ENCODE measurements at regions not wholly inside any gene's neighbourhood (a gene's known extent, or its start where the extent isn't known, plus 50 kb on each side); places are given as distances from the start of the nearest gene placed in this dataset.

DNA sequence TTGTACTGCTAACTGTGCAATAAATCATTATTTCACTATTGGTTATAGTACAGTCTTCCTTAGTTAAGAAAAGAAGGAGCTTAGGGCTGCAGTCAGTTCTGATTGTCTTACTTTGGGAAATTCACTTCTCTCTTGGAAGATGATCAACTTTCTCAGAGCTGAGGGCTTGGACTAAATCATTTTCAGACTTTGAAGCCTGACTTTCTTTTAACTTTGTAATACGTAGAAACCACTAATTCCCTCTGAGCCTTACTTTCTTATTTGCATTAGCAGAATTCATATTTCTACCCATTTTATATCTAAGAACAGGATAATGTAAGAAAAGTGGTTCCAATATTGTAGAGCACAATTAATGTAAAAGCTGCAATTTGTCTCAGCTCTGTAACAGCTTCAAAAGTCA, 386.4 kb downstream of the TRIB2 start:
- H3K4me1 Mint-ChIP-seq = no peaks in the 10 kb centered on the region
- CTCF ChIA-PET = no interaction called here
- H3K27me3 Mint-ChIP-seq = no peaks in the 10 kb centered on the region
- no peaks in the 10 kb centered on the region for H3K36me3 Mint-ChIP-seq (ENCODE audit: low read depth)
- no peak overlapping the region for H3K4me3 Mint-ChIP-seq
- no peak overlapping the region for H3K27ac Mint-ChIP-seq
- no peak for DNase-seq
- no peaks in the 10 kb centered on the region for H3K9me3 Mint-ChIP-seq
- POLR2A ChIA-PET = no interaction called here

DNA sequence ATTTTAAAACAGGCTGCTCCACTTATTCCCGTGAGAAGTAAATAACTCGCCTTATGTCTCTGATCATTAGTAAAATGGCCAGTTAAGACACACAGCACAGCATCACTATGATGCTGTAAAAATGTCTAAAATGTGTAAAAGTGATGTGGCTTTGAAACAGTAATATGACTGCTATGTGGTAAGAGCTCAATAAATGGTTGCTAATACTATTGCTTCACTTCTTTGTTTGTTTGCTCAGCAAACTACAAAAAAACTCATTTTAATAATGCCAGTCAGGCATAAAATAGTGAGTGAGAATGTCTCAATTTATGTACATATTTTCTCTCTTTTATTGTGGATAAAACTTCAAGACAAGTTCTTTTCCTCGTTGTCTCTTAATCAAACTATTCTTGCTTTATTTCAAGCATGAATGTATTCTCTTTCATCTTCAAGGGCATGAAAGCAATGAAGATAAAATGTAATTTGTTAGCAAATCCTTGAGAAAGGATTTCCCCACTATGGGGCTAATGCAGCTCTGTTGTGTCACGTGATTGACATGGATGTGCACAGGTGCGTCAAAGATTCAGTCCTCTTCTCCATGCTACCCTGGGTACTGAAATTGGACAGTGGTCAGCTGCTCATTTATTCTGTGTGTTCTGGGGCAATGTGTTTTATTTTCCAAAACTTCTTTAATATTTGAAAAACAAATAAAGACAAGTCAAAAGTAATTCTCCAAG, 387.2 kb downstream of the TRIB2 start:
- Mint-ChIP-seq H3K36me3 (ENCODE audit: low read depth) (no peaks in the 10 kb centered on the region), H3K27ac (no peak overlapping the region), H3K4me1 (no peaks in the 10 kb centered on the region), H3K4me3 (no peak overlapping the region), H3K9me3 (no peaks in the 10 kb centered on the region), H3K27me3 (no peaks in the 10 kb centered on the region)
- POLR2A ChIA-PET = no interaction called here
- CTCF ChIA-PET = no interaction called here
- DNase-seq = no peak

DNA sequence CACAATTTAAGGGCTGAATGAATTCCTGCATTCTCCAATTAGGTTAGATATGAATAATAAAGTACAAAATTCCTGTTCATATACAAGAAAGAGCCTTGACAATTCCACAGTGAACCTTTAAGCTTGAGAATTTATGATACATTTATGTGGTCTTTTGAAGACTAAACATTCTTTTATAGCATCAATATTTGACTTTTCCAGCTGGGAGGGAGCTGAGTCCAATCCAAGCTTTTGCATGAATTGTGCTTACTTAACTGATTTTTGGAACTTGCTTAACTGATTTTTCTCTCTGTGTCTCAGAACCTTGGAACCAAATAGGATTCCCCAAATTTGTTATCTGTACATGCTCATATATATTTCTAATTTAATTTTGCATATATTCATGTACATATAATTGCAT, 388.0 kb downstream of the TRIB2 start:
- Mint-ChIP-seq H3K27me3 (no peaks in the 10 kb centered on the region), H3K27ac (no peak overlapping the region), H3K36me3 (ENCODE audit: low read depth) (no peaks in the 10 kb centered on the region), H3K9me3 (no peaks in the 10 kb centered on the region), H3K4me1 (no peaks in the 10 kb centered on the region), H3K4me3 (no peak overlapping the region)
- CTCF ChIA-PET = no interaction called here
- no peak for DNase-seq
- POLR2A ChIA-PET = no interaction called here

DNA sequence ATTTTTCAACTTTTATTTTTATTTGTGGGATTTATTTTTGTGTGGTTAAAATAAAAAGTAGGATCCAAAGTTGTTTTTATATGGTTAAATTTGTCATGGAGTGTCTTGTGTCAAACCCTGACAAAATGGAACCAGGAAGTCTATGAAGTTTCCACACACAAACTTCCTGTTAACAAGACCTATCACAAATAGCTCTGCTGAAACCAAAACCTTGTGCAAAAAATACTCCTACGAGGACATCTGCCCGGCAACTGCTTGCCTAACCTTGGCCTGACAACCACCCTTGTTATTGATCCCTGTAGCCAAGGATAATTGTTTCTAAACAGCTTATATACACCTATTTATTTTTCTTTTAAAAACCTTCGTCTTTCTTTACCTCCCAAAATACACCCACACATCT, 389.6 kb downstream of the TRIB2 start:
- no peak for DNase-seq
- no peak overlapping the region for H3K4me3 Mint-ChIP-seq
- POLR2A ChIA-PET = no interaction called here
- CTCF ChIA-PET = no interaction called here
- H3K9me3 Mint-ChIP-seq = no peaks in the 10 kb centered on the region
- no peak overlapping the region for H3K27ac Mint-ChIP-seq
- no peaks in the 10 kb centered on the region for H3K27me3 Mint-ChIP-seq
- H3K4me1 Mint-ChIP-seq = no peaks in the 10 kb centered on the region
- H3K36me3 Mint-ChIP-seq (ENCODE audit: low read depth) = no peaks in the 10 kb centered on the region

DNA sequence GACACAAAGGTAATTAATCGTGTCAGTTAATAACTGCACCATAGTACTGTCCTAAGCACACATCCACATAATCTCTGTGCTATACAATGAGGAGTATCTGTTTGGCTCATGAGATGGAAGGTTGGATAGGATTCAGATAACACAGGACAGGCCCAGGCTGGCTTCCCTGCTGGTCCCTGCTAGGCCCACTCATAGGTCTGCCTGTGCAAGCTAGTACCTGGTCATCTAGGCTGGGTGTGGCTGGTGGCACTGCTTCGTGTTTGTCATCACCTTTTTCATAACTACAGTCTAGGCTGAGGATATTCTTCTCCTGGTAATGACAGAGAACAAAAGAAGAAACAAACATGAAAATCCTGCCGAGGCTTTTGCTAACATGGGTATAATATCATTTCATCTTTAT, 392.8 kb downstream of the TRIB2 start:
- H3K4me3 Mint-ChIP-seq = no peak overlapping the region
- no peak overlapping the region for H3K27ac Mint-ChIP-seq
- H3K27me3 Mint-ChIP-seq = no peaks in the 10 kb centered on the region
- no peaks in the 10 kb centered on the region for H3K36me3 Mint-ChIP-seq (ENCODE audit: low read depth)
- ChIA-PET POLR2A (no interaction called here), CTCF (no interaction called here)
- DNase-seq = no peak
- no peaks in the 10 kb centered on the region for H3K9me3 Mint-ChIP-seq
- no peaks in the 10 kb centered on the region for H3K4me1 Mint-ChIP-seq

DNA sequence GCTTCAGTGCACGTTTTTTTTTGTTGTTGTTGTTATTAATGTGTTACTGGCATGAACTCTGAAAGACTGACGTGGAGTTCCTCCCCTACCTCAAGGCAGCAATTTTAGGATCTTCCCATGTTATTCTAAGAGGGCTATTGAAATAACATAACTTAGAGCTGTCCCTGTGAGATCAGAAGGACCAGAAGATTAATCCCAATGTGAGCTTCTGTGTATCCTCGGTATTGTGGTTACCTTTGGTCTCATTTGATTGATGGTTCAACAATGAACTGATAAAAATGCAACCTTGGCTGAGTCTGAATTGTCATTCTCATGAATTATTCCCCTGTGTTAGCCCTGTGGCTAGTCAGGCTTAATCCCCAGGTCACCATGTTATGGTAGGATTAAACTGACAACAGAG, 394.1 kb downstream of the TRIB2 start:
- POLR2A ChIA-PET = no interaction called here
- no peaks in the 10 kb centered on the region for H3K4me1 Mint-ChIP-seq

DNA sequence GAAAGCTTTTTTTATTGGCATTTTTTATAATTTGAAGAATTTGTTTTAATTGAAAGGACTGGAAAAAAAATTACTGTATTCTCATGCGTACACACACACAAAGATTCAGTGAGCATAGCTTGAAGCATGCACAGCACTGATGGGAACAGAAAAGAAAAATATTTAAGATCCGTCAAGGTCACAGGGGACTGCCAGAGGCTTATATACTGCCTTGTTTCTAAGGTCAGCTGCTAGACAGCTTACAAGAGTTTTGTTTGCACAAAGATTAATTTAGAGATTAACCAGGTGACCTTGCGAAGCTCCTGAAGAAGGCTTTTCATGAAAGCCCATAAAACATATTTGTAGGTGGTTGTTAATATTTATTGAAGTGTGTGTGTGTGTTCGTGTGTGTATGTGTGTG, 396.3 kb downstream of the TRIB2 start:
- no peaks in the 10 kb centered on the region for H3K27me3 Mint-ChIP-seq
- no peaks in the 10 kb centered on the region for H3K9me3 Mint-ChIP-seq
- POLR2A ChIA-PET = no interaction called here
- no peaks in the 10 kb centered on the region for H3K4me1 Mint-ChIP-seq
- no peaks in the 10 kb centered on the region for H3K36me3 Mint-ChIP-seq (ENCODE audit: low read depth)
- no peak overlapping the region for H3K4me3 Mint-ChIP-seq
- DNase-seq = no peak
- no peak overlapping the region for H3K27ac Mint-ChIP-seq
- CTCF ChIA-PET = interaction anchor here (0.7 kb wide), 1 partner anchor 203 kb away, joined by 3 read pairs; no protein-coding TSS in a partner anchor

More for the DNA sequence above, 394.1 kb downstream of the TRIB2 start:
- Mint-ChIP-seq H3K27me3 (no peaks in the 10 kb centered on the region), H3K36me3 (ENCODE audit: low read depth) (no peaks in the 10 kb centered on the region), H3K9me3 (no peaks in the 10 kb centered on the region), H3K4me3 (no peak overlapping the region), H3K27ac (no peak overlapping the region)
- DNase-seq = no peak
- CTCF ChIA-PET = no interaction called here

DNA sequence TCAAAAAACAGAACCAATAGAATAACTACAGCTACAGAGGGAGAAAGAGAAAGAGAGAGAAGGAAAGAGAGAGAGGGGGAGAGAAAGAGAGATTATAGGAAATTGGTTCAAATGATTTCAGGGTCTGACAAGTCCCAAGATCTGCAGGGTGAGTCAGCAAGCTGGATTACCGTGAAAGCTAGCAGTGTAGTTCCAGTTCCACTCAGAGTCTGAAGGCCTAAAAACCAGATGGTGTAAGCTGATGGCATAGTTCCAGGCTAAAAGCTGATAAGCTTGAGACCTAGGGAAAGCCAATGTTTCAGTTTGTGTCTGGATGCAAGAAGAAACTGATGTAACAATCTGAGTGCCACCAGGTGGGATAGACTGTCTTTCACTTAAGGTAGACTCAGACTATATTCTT, 397.7 kb downstream of the TRIB2 start:
- CTCF ChIA-PET = no interaction called here
- Mint-ChIP-seq H3K27ac (no peak overlapping the region), H3K9me3 (no peaks in the 10 kb centered on the region)

DNA sequence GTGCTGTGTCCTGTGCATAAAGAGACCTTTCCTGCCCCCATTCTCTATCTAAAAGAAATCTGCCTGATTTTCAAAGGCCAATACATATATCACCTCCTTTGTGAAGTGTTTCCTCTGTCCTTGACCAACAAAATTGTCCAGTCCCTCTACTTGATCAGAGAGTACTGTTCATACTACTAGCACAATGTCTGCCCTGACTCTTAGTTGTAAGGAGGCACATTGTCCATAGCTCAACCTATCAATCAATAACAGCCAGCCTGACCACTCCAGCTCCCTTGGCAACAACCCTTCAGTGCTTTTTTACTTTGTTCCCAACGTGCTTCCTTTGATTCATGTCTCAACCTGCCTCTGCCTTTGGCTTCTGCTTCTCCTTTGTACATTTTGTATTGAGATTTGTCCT, 398.9 kb downstream of the TRIB2 start:
- H3K27me3 Mint-ChIP-seq = no peaks in the 10 kb centered on the region
- no peaks in the 10 kb centered on the region for H3K9me3 Mint-ChIP-seq
- H3K36me3 Mint-ChIP-seq (ENCODE audit: low read depth) = no peaks in the 10 kb centered on the region
- no peak overlapping the region for H3K27ac Mint-ChIP-seq
- POLR2A ChIA-PET = no interaction called here
- no peak overlapping the region for H3K4me3 Mint-ChIP-seq
- no peak for DNase-seq
- CTCF ChIA-PET = no interaction called here
- no peaks in the 10 kb centered on the region for H3K4me1 Mint-ChIP-seq

More for the DNA sequence above, 397.7 kb downstream of the TRIB2 start:
- no peak for DNase-seq
- H3K36me3 Mint-ChIP-seq (ENCODE audit: low read depth) = no peaks in the 10 kb centered on the region
- no peaks in the 10 kb centered on the region for H3K27me3 Mint-ChIP-seq
- no peaks in the 10 kb centered on the region for H3K4me1 Mint-ChIP-seq
- POLR2A ChIA-PET = interaction anchor here (0.6 kb wide), 1 partner anchor 87 kb away, joined by 4 read pairs; no protein-coding TSS in a partner anchor
- no peak overlapping the region for H3K4me3 Mint-ChIP-seq

DNA sequence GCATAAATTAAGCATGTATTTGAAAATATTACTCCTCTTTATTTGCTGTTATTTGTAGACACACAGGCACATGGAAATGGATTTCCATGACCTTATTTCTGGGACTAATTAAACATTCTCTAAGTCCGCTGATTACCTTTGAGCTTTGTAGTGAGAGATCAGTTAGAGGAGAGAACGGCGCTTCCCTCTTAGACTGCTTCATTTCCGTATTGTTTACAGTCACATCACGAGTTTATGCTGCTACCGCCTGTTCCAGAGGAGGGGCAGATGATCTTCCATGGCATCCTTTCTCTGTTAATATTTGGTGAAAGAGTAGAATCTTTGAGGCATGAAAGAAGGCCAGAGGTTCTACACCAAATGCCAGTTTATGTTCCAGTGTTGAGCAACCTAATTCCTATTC, 404.4 kb downstream of the TRIB2 start:
- Mint-ChIP-seq H3K27me3 (no peaks in the 10 kb centered on the region), H3K4me3 (no peak overlapping the region), H3K36me3 (ENCODE audit: low read depth) (no peaks in the 10 kb centered on the region)

DNA sequence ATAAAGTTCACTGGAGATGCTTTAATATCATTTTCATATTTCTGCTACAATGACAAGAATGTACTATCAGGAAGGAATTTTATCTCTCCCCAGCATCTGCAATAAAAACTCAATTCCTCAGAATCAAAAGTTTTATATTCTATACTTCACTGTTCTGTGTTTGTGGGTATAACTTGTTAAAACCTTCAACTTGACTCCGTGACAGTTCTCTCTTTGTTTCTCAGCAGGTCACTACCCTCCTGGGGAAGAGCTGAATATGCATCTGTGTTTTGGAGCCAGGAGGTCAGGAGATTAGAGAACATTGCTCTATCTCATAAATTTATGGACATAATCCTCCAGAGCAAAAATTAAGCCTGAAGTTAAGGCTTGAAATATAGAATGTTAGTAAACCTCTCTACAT, 411.4 kb downstream of the TRIB2 start:
- Mint-ChIP-seq H3K27ac (no peak overlapping the region), H3K4me1 (no peaks in the 10 kb centered on the region), H3K36me3 (ENCODE audit: low read depth) (no peaks in the 10 kb centered on the region), H3K27me3 (no peaks in the 10 kb centered on the region), H3K4me3 (no peak overlapping the region), H3K9me3 (no peaks in the 10 kb centered on the region)
- ChIA-PET POLR2A (no interaction called here), CTCF (no interaction called here)
- DNase-seq = no peak

More for the DNA sequence above, 404.4 kb downstream of the TRIB2 start:
- no peak overlapping the region for H3K27ac Mint-ChIP-seq
- ChIA-PET POLR2A (no interaction called here), CTCF (no interaction called here)
- no peaks in the 10 kb centered on the region for H3K9me3 Mint-ChIP-seq
- H3K4me1 Mint-ChIP-seq = no peaks in the 10 kb centered on the region
- no peak for DNase-seq

DNA sequence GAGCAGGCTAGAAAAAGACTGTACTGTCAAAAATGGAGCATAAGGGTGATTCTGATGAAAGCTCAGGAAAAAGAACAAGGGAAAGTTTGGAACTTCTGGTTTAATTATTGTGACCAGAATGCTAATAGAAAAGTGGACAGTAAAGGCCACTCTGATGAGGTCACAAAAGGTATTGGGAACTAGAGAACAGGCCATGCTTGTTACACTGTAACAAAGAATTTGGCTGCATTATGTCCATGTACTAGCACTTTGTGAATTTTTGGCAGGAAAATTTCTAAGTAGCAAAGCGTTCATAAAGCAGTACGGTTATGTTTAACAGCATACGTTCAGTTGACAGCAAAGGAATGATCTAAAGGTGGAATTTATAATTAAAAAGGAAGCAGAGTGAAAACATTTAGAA, 418.6 kb downstream of the TRIB2 start:
- ChIA-PET CTCF (no interaction called here), POLR2A (no interaction called here)
- H3K4me1 Mint-ChIP-seq = no peaks in the 10 kb centered on the region
- no peaks in the 10 kb centered on the region for H3K9me3 Mint-ChIP-seq
- H3K36me3 Mint-ChIP-seq (ENCODE audit: low read depth) = no peaks in the 10 kb centered on the region
- H3K4me3 Mint-ChIP-seq = no peak overlapping the region
- no peak overlapping the region for H3K27ac Mint-ChIP-seq
- DNase-seq = no peak
- no peaks in the 10 kb centered on the region for H3K27me3 Mint-ChIP-seq

DNA sequence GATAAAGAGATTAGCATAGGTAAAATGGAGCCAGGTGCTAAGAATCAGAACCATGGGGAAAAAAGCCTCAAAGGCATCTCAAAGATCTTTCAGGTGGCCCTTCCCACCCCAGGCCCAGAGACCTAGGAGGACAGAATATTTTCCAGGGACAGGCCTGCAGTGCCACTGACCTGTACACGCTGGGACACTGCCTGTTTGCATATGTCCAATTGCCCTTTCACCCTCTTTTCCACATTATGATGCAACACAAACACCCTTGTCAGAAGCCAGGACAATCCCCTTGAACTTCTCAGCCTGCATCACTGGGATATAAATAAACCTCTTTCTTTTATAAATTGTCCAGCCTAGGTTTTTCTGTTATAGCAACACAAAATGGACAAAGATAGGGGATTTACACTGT, 419.1 kb downstream of the TRIB2 start:
- H3K27me3 Mint-ChIP-seq = no peaks in the 10 kb centered on the region
- no peak for DNase-seq

DNA sequence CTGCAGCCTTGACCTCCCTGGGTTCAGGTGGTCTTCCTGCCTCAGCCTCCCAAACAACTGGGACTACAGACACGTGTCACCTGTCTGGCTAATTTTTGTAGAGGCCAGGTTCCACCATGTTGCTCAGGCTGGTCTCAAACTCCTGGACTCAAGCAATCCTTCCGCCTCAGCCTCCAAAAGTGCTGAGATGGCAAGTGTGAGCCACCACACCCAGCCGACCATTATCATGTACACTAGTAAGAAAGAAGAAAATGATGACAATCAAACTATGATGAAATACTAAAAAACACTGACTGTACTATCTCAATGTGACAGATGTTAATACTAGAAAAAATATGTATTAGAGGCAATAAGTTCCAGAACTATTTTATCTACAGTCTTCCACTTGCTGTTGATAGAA, 420.9 kb downstream of the TRIB2 start:
- Mint-ChIP-seq H3K4me1 (no peaks in the 10 kb centered on the region), H3K9me3 (peaks cover 2% of the 10 kb centered on the region), H3K4me3 (no peak overlapping the region), H3K27me3 (no peaks in the 10 kb centered on the region), H3K27ac (no peak overlapping the region), H3K36me3 (ENCODE audit: low read depth) (no peaks in the 10 kb centered on the region)
- CTCF ChIA-PET = no interaction called here
- DNase-seq = no peak
- POLR2A ChIA-PET = no interaction called here

More for the DNA sequence above, 419.1 kb downstream of the TRIB2 start:
- Mint-ChIP-seq H3K27ac (no peak overlapping the region), H3K4me3 (no peak overlapping the region), H3K36me3 (ENCODE audit: low read depth) (no peaks in the 10 kb centered on the region), H3K4me1 (no peaks in the 10 kb centered on the region), H3K9me3 (no peaks in the 10 kb centered on the region)
- POLR2A ChIA-PET = no interaction called here
- CTCF ChIA-PET = no interaction called here

Measured in activated CD4-positive, alpha-beta T cell treated with anti-CD3 and anti-CD28 coated beads, Interleukin-2, amount 10 ng/mL, durations not matched to agents 7 days and 5 days (primary cell).